ENCODE measurements at regions not wholly inside any gene's neighbourhood (a gene's known extent, or its start where the extent isn't known, plus 50 kb on each side); places are given as distances from the start of the nearest gene placed in this dataset.

GRCh38 chr5:17114233-17114632, 103.2 kb upstream of the BASP1 start:
- Histone ChIP-seq H3K36me3 (no peaks in the 10 kb centered on the region), H3K4me3 (no peak overlapping the region), H3K4me1 (ENCODE audit: low read depth) (no peaks in the 10 kb centered on the region), H3K27ac (no peak overlapping the region), H3K9me3 (ENCODE audit: low read depth) (no peaks in the 10 kb centered on the region), H3K27me3 (no peaks in the 10 kb centered on the region)
- DNase-seq (ENCODE audit: low read depth in 1 of 2, low spot score in 1 of 2), result no peak
- no peak for TF ChIP-seq CTCF (IDR thresholded peaks at IDR 0.05; ENCODE audit: low read depth, low read length)

- no peaks in the 10 kb centered on the region for H3K9me3 ChIP-seq (ENCODE audit: low read depth)
- H3K27ac ChIP-seq, result no peak overlapping the region
- no peak for DNase-seq (ENCODE audit: low read depth in 1 of 2, low spot score in 1 of 2)
- H3K27me3 ChIP-seq, result no peaks in the 10 kb centered on the region
- no peak for TF ChIP-seq CTCF (IDR thresholded peaks at IDR 0.05; ENCODE audit: low read depth, low read length)
- H3K4me3 ChIP-seq, result no peak overlapping the region
- no peaks in the 10 kb centered on the region for H3K36me3 ChIP-seq
- no peaks in the 10 kb centered on the region for H3K4me1 ChIP-seq (ENCODE audit: low read depth)
These were observed 102.5 kb upstream of the BASP1 start for GRCh38 chr5:17114715-17115599.

GRCh38 chr5:17115855-17116254, 101.6 kb upstream of the BASP1 start:
- Histone ChIP-seq H3K27me3 (no peaks in the 10 kb centered on the region), H3K4me3 (no peak overlapping the region), H3K4me1 (ENCODE audit: low read depth) (no peaks in the 10 kb centered on the region), H3K27ac (no peak overlapping the region), H3K36me3 (no peaks in the 10 kb centered on the region), H3K9me3 (ENCODE audit: low read depth) (no peaks in the 10 kb centered on the region)
- TF ChIP-seq CTCF (IDR thresholded peaks at IDR 0.05; ENCODE audit: low read depth, low read length), result no peak
- DNase-seq (ENCODE audit: low read depth in 1 of 2, low spot score in 1 of 2), result no peak

GRCh38 chr5:17118631-17119030, 98.8 kb upstream of the BASP1 start:
- Histone ChIP-seq H3K4me1 (ENCODE audit: low read depth) (no peaks in the 10 kb centered on the region), H3K27me3 (no peaks in the 10 kb centered on the region), H3K4me3 (no peak overlapping the region), H3K27ac (no peak overlapping the region), H3K9me3 (ENCODE audit: low read depth) (no peaks in the 10 kb centered on the region), H3K36me3 (no peaks in the 10 kb centered on the region)
- peak in 1 of 2 donors; percentile 86 for DNase-seq (ENCODE audit: low read depth in 1 of 2, low spot score in 1 of 2)
- TF ChIP-seq CTCF (IDR thresholded peaks at IDR 0.05; ENCODE audit: low read depth, low read length), result no peak

- H3K9me3 ChIP-seq (ENCODE audit: low read depth), result no peaks in the 10 kb centered on the region
- no peak for DNase-seq (ENCODE audit: low read depth in 1 of 2, low spot score in 1 of 2)
- no peak overlapping the region for H3K4me3 ChIP-seq
- no peaks in the 10 kb centered on the region for H3K27me3 ChIP-seq
- no peak overlapping the region for H3K27ac ChIP-seq
- H3K4me1 ChIP-seq (ENCODE audit: low read depth), result no peaks in the 10 kb centered on the region
- TF ChIP-seq CTCF (IDR thresholded peaks at IDR 0.05; ENCODE audit: low read depth, low read length), result no peak
- no peaks in the 10 kb centered on the region for H3K36me3 ChIP-seq
These were observed 97.2 kb upstream of the BASP1 start for GRCh38 chr5:17120209-17120608.

Measured in cardiac muscle cell (in vitro differentiated cells and primary cell).